HG03064 (cell line): ENCODE measurements at regions not wholly inside any gene's neighbourhood (a gene's known extent, or its start where the extent isn't known, plus 50 kb on each side); places are given as distances from the start of the nearest gene placed in this dataset.
"Not testable (repeated sequence)": the region's sequence is repeated elsewhere in the genome, so short reads cannot be mapped to it uniquely, and the experiment has no call there.

Experiments used
- ATAC-seq: cut with Tn5 transposase; IDR thresholded peaks from one replicate; pipeline ENCODE4 v1.9.1; 2021; ENCODE audit warnings: low read depth; ENCODE audit not compliant: unreplicated experiment

DNA sequence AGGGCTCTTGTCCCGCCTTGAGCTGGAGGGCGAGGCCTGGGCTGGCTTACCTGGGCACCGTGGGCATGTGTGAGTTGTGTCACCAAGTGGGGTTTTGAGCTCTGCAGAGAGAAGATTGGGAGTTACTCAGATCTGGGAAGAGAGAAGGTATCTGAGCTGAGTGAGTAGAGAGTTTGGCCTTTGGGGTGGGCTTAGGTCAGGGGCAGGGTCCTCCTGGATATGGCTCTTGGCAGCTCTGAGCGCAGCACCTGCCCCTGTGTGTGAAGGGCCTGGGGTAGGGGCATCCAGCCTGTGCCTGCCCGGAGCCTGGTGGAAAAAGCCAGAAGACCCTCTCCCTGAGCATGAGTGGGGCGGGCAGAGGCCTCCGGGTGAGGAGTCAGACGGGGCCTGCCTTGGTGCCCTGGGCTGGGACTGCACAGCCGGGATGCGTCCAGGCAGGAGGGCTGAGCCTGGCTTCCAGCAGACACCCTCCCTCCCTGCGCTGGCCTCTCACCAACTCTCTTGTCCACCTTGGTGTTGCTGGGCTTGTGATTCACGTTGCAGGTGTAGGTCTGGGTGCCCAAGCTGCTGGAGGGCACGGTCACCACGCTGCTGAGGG lies 244.3 kb downstream of the TMEM121 start:
- ATAC-seq: not testable (repeated sequence)

DNA sequence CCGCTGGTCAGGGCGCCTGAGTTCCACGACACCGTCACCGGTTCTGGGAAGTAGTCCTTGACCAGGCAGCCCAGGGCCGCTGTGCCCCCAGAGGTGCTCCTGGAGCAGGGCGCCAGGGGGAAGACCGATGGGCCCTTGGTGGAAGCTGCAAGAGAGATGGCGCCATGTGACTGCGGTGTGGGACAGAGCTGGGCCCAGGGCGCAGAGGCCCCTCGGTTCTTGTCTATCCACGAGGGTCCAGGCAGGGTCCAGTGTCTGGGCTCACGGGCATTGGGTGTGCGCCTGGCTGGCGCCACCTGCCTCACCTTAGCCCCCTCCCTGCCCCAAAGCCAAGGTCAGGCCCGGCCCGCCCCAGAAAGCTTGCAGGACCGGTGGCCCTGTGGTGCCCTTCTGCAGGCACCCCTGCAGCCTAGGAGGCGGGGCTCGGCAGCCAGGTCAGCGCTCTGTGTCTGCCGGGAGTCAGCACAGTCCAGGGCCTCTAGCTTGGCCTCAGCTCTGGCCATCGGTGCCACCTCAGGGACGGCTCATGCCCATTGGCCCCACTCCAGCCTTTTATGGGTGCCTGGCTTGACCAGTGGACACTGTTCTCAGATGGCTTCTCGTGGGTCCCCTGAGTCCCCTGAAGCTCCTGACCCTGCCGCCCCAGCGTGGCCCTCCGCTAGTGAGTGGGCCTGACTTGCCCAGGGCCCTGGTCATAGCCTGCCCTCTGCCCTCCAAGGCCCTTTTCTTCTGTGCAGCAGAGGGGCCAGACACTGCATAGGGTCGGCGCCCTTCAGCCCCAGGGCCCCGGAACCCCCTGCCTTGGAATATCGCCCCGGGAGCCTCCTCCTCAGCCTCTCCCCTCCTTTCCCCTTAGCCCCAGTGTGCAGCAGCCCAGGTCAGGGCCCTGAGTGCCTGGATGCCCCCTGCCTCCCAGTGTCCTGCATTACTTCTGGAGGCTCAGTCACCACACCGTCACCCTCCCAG lies 245.2 kb downstream of the TMEM121 start:
- ATAC-seq: not testable (repeated sequence)

DNA sequence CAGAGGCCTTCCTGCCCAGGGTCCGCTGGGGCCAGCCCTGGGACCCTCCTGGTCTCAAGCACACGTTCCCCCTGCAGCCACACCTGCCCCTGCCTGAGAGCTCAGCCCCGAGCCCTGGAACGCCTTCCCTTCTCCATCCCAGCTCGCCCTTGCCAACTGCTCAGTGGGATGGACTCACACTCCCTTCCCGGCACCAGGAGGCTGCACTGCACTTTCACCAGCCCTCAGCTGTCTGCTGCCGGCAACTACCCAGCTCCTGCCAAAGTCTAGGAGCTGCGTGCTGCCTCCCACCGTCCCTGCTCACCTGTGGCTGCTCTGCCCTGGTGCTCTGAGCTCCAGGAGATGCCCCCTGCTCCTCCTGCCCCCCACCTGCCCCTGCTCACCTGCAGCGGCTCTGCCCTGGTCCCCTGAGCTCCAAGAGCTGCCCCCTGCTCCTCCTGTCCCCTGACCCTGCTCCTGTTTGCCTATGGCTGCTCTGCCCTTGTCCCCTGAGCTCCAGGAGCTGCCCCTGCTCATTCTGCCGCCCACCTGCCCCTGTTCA lies 246.4 kb downstream of the TMEM121 start:
- not testable (repeated sequence) for ATAC-seq

DNA sequence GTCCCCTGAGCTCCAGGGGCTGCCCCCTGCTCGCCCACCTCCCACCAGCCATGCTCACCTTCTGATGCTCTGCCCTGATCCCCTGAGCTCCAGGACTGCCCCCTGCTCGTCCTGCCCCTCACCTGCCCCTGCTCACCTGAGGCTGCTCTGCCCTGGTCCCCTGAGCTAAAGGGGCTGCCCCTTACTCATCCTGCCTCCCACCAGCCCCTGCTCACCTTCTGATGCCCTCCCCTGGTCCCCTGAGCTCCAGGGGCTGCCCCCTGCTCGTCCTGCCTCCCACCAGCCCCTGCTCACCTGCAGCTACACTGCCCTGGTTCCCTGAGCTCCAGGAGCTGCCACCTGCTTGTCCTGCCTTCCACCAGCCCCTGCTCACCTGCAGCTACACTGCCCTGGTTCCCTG lies 247.2 kb downstream of the TMEM121 start:
- no peak for ATAC-seq

DNA sequence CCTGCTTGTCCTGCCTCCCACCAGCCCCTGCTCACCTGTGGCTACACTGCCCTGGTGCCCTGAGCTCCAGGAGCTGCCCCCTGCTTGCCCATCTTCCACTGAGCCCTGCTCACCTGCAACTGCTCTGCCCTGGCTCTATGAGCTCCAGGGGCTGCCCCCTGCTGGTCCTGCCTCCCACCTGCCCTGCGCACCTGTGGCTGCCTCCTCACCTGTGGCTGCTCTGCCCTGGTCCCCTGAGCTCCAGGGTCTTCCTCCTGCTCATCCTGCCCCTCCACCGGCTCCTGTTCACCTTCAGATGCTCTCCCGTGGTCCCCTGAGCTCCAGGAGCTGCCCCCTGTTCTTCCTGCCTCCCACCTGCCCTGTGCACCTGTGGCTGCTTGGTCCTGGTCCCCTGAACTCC lies 247.6 kb downstream of the TMEM121 start:
- no peak for ATAC-seq

DNA sequence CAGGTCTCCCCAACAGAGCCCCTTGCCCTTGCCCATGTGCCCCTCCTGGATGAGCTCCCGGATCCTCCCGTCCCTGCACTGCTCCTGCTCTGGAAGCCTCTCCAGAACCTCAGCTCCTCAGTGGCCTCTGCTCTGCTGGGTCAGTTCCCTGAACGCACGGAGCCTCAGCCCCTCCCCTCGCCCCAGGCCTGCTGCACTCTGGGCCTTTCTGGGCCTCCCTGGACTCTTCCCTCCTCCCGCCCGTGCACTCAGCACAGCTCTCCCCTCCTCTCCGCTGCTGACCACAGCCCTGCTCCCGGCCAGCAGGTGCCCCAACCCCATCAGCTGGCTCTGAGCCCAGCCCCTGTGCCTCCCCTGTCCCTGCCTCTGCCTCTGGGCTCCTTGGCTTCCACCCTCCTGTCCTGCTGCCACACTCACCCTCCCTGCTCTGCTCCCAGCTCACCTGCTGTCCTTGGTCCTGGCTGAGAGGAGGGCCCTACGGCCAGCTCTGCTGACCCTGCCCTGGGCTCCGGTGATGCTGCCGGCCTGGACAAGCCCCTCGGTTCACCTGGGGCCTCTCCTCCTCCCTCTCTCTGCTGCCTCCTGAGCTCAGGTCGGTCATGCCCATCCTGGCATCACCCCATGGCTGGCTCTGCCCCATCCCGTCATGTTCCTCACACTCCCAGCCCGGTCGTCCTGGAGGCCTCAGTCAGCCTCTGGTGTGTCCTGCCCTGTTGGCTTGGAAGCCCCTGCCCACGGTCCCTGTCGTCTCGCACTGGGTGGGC lies 248.4 kb downstream of the TMEM121 start:
- ATAC-seq: not testable (repeated sequence)

DNA sequence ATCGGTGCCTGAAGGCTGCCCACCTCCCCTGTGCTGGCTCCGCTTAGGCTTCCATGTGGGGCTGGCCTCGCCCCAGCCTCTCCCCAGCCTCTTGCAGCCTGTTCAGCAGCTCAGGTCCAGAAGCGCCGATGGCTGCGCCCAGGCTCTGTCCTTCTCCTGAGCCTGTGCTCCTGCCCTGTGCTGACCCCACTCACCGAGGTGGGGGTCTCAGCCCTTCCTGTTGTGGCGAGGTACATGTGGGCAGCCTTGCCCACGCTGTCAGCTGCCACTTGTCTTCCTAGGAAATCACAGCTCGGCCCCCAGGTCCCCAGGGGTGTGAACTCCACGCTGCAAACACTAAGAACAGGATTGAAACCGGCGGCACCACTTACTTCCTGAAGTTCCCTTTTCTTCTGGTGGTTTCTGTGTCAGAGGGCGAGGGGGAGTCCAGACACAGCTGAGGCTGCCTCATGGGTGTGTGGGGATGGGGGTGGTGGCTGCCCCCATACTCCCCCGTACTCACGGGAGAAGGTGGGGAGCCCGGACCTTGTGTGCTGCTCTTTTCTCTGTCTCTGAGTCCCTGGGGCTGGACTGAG lies 249.1 kb downstream of the TMEM121 start:
- not testable (repeated sequence) for ATAC-seq

DNA sequence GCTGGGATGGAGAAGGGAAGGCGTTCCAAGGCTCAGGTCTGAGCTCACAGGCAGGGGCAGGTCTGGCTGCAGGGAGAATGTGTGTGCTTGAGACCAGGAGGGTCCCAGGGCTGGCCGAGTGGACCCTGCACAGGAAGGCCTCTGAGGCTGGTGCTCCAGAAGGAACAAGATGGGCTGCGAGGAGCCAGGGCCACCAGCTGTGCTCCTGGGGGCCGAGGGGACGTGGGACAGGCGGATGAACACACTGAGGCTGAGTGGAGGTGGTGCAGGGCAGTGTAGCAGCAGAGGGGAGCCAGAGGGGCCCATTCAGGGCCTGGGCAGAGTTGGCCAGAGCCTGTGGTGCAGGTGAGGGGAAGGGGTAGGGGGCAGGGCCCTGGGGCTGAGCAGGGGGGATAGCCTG lies 249.7 kb downstream of the TMEM121 start:
- ATAC-seq: not testable (repeated sequence)

DNA sequence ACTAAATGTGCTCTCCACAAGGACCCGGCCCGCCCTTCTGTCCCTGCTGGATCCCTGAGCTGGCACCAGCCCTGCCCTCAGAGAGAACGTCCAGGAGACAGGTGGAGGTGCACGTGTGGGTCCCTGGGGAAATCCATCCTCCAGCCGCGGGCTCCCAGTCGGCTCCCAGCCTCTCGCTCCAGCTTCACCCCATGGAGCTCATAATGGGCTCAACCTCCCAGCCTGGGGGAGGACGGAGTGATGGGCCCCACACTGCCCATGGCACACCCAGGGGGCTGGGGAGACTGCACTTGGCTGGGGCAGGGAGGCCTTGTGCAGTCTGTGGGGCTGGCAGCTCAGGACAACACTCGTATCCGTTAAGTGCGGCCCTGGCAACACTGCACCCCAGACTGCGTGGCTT lies 250.5 kb downstream of the TMEM121 start:
- no peak for ATAC-seq

DNA sequence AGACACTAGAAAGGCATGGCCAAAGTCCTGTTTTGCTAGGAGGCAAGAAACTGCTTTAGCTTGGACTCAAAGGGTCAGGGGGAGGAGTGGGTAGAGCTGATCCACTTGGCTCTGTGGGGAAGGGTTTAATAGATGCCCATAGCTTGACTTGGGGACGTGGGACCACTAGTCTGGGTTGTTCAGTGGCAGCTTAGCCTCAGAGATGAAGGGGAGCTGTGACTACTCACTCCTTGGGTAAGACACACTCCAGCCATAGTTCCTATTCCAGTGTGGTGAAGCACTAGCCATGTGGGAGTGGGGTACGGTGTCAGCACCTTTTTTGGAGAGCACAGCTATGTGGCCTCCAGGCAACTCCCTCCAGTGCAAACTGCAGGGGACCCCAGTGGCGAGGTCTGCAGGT lies 257.3 kb downstream of the TMEM121 start:
- no peak for ATAC-seq

DNA sequence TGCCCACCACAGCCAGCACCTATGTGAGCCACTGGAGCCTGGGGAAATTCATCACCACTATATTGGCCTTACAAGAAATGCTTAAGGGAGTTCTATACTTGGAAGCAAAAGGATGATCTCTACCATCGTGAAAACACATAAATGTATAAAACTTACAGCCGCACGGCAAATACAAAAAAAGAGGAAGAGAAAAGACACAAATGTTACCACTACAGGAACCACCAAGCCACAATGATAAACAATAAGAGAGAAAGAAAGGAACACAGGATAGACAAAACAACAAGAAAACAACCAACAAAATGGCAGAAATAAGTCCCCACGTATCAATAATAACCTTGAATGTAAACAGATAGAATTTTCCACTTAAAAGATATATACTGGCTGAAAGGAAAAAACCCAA lies 267.5 kb downstream of the TMEM121 start:
- no peak for ATAC-seq

DNA sequence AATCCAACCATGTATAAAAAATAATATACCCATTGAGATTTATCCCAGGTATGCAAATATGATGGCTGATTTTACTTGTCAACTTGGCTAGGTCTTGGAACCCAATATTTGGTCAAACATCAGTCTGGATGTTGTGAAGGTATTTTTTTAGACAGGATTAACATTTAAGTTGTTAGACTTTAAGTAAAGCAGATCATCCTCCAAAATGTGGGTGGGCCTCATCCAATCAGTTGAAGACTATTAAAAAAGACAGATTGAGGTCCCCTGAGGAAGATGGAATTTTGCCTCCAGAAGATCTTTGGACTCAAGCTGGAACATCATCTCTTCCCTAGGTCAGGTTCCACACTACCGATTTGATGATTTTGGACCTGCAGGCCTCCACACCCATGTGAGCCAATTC lies 271.2 kb downstream of the TMEM121 start:
- no peak for ATAC-seq

DNA sequence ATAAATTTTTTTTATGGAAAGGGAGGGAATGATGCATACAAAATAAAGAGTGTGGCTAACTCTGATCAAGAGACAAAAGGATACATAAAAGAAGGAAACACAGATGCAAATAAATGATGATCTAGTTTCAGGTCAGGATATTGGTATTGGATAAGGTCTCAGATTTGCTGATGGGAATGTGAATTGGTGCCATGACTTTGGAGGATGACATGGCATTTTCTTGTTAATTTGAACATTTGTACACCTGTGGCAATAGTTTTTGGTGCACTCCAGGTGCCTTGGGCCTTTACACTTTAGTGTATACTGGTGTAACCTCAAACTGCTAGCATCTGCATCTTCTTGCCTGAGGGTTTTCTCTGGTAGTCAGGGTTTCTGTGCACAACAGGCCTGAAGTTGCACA lies 279.3 kb downstream of the TMEM121 start:
- no peak for ATAC-seq

DNA sequence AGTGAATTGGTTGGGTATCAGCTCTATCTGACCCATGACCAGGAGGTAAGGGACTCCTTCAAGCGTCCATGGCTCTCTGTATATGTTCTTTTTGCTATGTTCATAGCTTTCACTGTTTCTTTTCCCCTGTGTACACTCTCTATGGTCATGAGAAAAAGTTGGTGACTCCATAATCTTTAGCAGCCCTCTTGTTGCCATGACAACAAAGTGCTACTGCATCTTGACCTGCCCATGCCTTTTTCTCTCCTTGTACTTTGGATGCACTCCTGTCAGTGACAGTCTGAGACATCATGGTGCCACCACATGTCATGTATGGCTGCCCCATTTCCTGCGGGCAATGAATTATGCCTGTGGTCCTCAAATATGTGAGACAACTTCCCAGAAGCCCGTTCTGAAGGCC lies 280.2 kb downstream of the TMEM121 start:
- ATAC-seq: no peak

DNA sequence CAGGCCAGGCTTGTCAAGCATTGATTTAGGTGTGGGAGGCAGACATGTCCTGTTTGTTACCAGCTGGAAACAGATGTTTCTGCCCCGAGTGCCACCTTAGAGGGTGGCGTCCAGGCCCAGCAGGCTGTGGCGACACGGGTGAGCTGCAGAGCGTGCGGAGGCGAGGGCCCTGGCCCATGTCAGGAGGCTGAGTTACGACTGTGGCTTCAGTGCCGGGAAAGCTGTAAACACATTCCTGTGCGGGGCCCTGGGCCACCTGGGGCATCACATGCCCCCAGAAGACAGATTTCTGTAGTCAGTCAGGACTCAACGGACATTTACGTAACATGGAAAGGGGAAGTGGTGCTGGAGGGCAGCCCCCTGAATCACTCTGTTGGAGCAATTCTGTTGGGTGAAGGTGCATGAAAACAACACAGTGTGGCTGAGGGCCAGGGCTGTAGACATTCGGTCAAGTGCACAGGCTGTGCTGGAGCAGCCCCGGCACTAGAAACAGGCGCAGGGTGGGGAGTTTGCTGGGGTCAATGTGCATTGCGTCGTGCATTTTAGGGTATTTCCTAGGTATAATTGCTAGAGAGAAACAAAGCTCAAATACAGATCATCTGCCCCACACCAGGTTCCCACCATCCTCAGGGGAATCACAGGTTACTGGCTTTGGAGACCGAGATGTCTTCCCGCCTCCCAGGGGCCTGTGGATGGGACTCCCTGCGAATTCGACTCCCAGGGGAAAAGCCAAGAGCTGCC lies 291.8 kb downstream of the TMEM121 start:
- ATAC-seq: peak; percentile 72

DNA sequence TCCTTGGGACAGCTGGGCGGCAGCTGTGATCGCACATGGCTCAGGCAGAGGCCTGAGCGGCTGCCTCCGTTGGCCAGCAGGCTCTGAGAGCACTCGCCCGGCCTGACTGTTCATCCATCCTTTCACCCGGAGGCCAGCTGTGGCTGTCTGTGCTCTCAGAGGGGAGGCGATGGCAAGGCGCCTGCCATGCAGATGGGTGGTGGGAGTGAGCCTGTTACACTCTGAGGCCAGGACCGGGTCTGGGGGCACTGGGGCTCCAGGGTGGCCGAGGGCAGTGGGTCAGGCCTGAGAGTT lies 292.3 kb downstream of the TMEM121 start:
- no peak for ATAC-seq

DNA sequence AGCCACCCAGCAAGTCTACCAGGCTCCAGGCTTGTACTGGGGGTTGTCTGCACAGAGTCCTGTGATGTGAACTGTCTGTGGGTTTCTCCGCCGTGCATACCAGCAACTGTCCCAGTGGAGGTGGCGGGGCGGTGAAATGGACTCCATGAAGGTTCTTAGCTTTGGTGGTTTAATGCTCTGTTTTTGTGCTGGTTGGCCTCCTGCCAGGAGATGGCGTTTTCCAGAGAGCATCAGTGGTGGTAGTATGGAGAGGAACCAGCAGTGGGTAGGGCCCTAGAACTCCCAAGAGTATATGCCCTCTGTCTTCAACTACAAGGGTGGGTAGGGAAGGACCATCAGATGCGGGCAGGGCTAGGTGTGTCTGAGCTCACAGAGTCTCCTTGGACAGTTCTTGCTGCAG lies 303.8 kb downstream of the TMEM121 start:
- ATAC-seq: no peak

DNA sequence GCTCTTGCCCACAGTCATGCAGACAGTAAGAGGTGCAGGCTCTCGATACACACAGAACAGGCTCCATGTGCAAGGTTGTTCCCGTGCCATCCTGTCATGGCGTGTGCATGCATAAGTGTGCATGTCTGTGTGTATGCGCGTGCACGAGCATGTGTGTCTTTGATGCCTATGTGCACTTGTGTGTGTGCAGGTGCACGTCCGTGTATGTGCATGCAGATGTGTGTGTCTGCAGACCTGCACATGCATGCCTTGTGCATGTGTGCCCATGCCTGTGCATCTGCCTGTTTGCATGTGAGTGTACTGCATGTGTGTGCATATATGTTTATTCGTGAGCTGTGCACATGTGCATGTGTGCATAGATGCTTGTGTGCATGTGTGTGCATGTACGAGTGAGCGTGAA lies 309.8 kb downstream of the TMEM121 start:
- ATAC-seq: no peak

DNA sequence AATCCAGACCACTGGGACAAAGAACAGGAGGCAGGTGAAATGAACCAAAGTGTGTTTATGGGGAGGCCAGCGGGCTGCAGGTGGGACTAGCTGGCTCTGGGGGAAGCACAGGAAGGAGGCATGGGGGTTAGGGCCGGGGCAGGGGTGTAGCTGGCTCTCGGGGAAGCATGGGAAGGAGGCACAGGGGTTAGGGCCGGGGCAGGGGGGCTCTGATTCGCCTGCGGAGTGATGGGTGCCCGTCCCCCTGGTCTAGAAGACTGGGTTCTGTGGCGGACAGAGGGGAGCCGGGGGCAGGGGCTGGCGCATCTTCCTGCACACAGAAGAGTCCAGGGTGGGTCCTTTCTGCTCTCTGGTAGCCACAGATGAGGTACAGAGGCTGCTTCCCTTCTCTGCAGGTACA lies 310.3 kb downstream of the TMEM121 start:
- no peak for ATAC-seq

DNA sequence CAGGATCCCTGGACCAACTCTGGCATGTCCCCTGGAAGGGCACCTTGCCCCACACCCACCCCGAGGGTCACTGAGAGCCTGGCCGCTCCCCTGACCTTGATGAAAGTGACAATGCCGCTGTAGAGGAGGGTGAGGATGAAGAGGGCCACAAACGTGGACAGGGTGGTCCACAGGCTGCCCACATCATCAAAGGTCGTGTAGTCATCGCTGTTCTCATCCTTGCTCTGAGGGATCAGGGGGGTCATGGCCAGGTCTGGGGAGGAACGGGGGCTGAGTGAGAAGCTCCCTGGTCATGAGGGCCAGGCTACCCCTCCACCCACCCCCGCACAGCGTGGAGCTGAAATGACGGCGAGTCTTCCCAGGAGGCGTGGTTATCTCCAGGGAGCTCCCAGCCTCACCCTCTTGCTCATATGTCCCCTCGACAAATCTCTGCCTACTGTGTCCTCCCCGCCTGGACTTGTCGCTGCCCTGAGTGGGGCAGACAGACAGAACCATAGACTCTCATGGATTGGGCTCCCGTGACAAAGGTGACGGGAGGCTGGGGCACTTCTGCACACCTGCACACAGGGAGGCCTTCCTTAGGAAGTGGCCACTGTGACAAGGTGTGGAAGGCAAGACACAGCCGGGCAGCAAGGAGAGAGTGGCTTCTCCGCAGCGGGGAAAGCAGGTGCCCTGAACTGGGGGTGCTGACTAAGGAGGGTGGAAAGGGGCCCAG lies 311.1 kb downstream of the TMEM121 start:
- ATAC-seq: no peak
